GM18858 (cell line): ENCODE measurements at regions not wholly inside any gene's neighbourhood (a gene's known extent, or its start where the extent isn't known, plus 50 kb on each side); places are given as distances from the start of the nearest gene placed in this dataset.

Source experiments
- ATAC-seq: cut with Tn5 transposase; IDR thresholded peaks from one replicate; pipeline ENCODE4 v1.9.1; 2021; ENCODE audit not compliant: unreplicated experiment

DNA sequence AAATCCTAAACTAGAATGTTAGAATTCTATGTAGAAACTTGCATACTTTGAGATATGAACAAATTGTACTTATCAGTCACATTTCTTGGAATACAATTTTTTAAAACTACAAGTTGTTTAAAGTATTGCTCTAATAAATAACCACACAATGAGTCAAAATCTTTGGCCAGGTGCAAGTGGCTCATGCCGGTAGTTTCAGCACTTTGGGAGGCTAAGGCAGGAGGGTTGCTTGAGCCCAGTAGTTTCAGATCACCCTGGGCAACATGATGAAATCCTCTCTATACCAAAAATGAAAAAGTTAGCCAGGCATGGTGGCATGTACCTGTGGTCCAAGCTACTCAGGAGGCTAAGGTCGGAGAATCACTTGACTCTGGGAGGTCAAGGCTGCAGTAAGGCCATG lies 257.8 kb downstream of the COX7C start:
- no peak for ATAC-seq

DNA sequence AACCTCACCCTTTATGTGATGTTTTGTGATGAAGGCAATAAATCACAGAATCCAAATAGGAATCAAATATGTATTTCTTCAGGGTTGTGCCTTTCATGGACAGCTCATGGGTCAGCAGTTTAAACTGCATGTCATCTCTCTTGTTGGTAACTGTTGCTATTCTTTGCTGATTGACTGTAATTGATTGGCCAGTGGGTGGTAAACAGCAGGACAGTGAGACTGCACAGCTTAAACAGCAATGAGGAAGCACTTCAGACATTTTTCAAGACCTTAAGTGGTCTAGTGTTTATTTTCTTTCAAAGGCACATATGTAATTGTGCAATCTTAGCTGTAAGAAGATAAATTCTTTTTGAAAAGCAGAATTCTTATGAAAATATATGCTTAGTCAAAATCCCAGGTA lies 260.5 kb downstream of the COX7C start:
- ATAC-seq: no peak

DNA sequence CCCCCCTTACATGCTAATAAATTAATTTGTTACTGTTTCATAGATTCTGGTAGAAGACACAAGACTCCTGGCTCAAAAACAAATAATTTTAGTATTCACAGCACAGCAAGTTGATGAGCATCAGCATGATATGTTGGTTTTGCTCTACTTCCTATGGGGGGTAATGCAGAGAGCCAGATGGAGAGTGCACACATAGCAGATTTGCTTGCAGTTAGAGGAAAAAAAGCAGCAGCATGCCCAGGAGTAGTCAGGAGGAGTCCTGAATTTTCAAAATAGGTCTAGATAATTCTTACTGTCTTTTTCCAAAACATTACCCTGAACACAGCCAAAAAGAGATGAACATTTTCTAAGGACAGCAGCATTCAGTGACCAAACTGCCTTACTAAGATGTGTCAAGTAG lies 261.3 kb downstream of the COX7C start:
- no peak for ATAC-seq

DNA sequence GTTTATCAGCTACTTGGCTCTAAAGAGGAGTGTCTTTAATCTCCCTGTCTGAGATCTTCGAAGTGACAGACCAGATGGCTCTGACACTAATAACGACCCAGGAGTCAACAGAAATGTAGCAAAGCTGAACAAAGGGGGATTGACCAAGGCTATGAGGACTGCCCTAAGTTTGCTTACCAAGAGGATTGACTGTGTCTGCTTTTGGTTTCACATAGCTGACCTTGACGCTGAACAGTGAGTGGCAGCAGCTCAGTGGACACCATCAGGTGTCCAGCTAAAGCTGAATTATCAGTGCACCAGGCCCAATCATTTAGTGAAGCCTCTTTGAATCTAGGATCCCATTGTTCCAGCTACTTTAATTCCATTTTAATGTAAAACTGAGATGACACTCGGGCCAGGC lies 262.6 kb downstream of the COX7C start:
- ATAC-seq: no peak

DNA sequence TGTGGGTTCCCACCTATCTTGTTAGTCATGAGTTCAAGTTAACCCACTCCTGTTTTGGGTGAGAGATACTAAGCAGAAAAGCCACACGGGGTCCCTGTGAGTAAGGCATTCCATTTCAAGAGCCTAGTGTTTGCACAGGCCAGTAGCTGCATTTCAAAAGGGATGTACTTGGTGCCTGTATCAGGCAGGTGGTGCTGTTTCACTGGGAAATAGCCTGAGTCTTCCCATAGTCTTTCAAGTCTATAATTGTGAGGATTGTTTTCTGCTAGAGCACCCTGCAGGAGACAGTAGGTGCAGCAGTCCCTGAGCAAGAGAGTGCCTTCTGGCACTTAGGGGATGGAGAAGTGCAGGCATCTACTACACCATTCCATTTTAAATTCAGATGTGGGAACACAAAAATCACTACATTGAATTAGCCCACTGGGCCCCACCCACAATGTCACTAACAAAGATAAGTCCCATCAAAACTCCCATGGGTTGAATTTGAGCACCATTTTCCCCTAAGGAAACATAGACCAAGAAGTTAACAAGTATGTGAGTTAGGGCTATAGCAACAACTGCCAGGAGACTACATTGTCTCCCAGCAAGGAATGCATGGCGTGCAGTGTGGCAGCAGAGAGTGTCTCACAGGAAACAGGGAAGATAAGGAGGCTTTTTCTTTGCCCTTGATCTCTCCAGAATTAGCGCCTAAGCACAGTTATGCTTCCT lies 263.2 kb downstream of the COX7C start:
- peak; percentile 84 for ATAC-seq

DNA sequence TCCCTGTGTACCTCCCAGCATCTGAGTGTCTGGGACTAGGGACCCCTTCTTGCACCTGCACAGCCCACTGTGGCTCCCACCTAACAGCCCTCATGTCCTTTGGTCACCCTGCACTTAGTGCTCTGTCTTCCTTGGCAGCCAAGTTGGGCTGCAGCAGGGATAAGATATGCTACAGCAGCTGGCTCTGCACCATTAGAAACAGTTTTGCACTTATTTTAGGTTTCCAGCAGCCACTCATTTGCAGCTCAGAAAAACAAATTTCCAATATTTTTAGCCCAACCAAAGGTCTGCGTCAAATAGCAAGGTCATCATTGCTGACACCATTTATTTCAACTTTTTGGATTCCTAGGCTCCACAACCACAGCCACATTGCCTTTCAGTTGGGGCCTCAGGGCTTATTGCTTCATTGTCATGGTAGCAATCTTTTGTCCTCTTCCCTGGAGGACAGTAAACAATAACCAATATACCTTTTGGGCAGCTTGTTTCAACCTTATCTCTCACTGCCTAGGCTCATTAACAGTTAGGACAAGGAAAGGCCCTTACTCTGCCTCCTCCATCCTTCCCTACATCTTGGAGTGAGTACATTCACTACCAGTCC lies 263.9 kb downstream of the COX7C start:
- ATAC-seq: no peak

DNA sequence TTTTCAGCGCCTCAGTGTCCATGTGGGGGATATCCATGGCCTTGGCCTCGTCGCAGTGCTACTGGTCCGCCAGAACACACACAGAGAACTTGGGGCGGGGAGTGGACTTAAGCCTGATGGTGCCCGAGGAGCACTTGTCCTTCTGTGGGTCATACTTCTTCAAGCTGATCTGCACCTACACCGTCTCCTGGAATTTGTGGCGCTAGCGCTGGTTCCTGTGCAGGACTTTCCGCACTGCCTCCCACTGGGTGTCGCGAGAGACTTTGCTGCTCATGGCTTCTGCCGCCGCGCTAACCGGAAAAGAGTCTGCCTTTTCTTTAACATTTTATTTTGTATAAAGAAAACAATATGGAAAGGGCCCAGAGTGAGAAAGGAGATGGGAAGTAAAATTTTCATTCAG lies 266.9 kb downstream of the COX7C start:
- ATAC-seq: no peak

DNA sequence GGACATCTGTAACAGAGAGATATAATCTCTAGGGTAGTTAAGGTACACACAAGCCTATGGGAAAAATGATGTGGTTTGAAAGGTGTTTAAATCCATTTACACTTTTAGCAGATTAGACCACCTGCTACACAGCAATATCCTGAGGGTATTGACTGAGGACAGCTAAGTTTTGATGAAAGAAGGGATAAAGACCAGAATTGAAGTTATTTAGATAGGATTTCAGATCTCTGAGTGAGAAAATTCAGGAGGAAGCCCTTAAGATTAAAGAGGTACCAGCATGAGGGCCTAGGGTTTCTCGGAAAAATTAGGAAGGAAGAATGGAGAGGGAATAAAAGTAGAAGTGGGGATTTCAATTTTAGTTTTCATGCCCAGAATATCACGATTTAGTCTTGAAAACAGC lies 267.3 kb downstream of the COX7C start:
- no peak for ATAC-seq

DNA sequence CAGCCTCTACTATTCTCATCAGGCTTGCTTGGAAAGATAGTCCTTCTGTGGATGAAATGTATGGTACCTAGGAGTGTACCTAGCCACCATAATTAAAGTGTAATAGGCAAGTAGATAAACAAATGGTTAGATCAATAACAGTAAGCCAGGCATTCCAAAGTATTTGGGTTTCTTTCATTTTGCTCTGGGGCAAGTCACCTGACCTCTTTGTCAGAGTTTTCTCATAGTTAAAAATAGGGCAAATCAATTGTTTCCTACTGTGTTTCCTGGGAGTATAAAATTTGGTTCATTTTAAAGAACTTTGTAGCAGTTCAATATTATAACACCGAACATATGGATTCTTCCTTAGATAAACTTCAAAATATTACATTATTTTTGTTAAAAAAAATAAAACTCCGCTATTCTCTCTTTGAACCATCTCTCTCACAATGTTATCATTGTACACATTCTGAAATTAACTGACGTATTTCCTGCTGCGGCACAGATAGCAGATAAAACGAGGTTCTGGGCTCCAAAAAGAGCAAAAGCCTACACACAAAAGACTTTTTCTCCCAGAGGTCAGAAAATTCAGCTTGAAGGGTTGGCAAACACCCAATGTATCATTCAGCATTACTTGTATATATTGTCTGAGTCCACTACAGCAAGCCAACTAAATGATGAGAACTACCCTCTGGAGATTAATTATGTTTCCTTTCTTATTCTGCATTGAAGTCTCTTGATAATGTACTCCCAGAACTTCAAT lies 267.9 kb downstream of the COX7C start:
- no peak for ATAC-seq

DNA sequence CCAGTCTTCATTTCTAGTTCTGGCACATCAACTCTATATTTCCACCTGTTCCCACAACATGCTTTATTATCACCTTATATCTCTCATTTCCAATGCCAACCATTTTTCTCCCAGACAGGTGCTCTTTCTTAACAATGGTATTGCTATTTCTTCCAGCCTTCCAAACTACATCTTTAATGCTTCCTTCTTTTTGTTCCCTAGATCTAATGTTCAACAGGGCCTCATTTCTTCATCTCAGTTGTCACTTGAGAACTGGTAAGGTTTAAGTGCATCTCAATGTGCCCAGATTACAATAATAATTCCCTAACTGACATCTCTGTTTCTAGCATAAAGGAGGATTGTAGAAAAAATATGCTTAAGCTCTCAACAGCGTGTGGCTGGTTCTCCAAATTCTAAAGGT lies 272.6 kb downstream of the COX7C start:
- no peak for ATAC-seq

DNA sequence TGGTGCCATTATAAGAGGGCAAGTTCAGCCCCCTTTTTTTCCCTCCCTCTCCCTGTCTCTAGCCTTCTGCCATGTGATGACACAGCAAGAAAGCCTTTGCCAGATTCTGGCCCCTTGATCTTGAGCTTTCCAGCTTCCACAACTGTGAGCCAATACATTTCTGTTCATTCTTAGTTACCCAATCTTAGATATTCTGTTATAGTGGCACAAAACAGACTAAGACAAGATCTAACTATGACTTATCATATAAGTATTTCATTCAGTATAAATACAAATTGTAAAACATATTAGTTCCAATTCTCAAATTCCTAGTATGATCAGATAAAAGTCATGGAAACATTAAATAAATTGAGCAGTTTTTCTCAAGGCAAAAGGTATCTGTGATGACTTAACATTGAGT lies 276.3 kb downstream of the COX7C start:
- ATAC-seq: no peak

DNA sequence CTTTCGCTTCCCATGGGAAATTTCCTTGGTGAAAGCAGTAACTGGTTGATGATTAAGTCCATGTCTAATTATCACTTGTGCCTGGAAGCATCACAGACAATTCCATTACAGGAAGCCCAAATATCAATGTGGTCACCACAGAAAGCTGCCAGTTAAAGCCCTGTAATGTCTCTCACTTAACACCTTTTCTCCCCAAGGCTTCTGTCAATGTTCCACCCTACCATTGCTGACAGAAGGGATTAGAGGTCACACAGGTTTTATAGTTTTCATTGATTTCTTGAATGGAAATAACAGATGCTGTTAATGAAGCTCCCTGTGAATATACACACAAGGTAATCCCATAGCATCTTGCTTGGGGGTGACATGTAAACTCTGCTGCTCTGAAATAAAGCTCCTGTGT lies 279.2 kb downstream of the COX7C start:
- ATAC-seq: no peak

DNA sequence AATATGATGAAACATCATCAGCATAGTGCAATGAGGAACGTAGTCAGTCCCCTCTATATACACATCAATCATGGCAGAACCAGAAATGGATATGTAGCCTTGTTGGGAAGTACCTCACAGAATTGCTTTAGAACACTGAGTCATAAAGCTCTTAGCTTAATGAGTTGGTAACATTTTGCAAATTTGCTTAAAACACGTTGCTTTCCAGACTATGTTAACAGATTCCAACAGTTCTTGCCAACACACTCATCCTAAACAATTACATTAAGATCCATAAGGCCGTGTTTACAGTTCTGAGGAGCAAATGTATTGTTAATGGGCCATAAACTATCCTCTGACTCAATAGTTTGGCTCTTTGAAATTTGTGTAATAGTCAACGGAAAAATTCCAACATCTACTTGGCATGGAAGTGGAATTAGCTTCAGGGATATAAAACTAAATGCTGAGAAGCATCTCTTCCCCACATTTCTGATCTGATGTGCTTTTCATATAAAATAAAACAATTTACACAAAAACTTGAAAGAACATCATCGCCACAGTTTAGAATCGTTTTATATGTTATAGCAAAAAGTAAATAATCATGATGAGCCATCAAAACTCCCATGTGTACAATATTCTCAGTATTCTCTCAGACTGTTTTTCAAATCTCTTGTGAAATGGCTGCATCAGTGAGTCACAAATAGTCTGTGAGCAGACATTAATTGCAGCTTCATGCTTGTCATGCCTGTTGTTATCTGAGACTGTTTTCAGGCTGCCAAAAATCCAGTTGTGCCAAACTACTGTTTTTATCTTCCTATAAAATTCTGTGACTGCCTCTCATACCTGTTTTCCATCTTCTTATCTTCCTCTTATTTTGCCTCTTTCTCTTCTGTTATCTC lies 291.9 kb downstream of the COX7C start:
- no peak for ATAC-seq

DNA sequence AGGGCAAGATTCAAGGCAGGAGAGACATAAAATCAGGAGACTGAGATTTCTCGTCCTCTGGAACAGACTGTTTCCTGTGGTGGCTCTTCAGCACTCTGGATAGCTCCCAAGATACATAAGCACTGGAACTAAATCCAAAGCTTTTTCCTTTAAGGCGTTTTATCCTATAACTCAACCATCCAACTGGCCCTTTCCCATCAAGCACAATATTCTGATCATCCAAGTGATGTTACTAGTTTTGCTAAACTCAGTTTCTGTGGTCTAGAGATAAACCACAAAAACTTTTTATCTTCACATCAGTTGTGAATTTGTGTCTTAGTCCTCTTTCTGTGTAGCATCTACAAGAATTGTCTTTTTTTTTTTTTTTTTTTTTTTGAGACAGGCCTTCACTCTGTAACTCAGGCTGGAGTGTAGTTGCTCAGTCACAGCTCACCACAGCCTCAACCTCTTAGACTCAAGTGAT lies 299.4 kb downstream of the COX7C start:
- ATAC-seq: no peak

DNA sequence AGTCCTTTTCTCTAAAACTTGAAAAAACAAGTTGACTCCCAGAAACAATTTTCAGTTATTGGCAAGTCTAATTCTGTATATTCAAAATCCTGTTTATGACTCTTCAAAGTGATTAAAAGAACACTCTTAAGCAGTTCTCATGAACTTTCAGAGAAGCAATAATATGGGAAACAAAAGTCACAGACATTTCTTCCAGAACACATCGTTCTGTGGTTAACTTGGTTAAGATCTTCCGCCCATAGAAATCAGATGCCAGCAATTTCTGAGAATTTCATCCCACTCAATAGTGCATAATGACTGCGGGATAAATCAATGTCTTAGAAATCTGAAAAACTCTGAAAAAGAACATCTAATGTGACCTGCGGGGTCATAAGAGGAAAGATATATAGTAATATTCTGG lies 300.5 kb downstream of the COX7C start:
- ATAC-seq: no peak

DNA sequence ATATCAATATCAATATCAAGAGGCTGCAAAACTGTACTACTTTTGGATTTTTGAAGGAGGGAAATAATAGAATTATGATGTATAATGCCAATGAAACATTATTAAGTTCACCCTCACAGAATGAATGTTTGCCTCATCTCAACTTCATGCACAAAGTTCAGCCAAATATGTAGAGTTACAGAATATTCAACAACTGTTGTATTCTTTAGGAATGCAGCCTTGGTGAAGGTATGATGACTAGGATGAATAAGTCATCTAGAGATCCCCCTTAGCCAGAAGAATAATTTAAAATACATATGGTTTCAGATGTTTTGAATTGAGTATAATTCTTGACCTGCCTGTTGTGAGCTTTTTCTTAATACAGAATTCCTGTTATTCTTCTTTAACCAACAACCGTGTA lies 308.3 kb downstream of the COX7C start:
- no peak for ATAC-seq

DNA sequence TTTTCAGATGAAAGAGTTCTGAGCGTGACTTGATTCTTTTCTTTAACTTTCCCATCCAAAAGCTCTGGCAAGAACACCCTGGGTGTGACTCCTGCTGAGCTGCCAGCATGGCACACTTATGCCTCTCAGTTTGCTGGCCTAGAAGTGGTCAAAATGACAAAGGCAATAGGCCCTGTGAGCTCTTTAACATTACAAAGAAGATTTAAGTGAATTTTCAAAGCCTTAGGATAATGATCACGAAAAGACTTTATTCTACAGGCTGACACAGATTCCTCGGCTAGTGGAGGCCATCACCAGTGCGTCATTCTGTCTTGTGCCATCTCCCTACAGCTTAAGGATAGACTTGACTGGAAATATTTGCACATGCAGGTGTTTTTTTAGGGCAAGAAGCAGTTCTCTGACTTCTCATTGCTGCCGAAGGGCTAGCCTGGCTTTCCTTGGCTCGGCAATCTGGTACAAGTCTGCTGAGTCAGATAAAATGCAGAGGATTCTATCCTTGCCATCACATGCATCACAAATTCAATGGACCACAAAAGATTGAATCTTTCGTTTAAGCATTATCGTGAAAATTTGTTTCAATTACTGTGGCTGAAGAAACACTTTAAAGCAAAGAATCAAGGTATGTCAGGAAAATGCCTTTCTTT lies 311.5 kb downstream of the COX7C start:
- ATAC-seq: no peak

DNA sequence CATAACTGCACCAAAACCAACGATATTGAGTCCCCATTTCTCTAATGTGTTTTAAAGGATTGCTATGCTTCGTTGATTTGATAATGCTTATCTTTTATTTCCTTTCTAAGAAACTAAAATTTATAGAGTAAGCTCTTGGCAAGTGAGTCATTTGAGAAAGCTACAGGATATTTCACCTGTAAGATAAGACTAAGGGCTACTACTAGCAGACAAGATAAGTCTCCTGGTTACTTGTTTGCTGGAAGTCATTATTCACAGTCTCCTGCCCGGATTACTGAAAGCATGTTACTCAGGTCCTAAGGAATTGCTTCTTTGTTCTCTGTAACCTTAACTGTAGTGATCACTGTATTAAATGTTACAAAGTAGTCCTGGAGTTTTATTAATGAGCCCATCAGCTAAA lies 315.9 kb upstream of the RASA1 start:
- ATAC-seq: no peak

DNA sequence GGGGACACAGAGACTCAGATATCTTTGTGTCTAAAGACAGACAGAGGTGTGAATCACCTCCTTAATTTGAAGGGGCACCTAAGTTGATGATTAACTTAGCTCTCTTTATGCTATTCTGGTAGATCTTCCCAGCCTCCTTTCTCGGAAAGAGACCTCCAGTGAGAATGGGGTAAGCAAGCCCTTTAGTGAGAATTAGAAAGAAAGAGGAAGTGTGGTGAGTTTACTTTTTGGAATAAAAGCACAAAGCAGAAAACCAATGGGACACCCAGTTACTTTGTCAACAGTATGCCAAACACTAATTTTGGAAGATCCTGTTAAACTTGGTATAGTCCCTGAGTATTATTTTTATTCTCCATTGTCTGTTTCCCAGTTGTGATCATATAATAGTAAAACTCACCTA lies 302.8 kb upstream of the RASA1 start:
- no peak for ATAC-seq

DNA sequence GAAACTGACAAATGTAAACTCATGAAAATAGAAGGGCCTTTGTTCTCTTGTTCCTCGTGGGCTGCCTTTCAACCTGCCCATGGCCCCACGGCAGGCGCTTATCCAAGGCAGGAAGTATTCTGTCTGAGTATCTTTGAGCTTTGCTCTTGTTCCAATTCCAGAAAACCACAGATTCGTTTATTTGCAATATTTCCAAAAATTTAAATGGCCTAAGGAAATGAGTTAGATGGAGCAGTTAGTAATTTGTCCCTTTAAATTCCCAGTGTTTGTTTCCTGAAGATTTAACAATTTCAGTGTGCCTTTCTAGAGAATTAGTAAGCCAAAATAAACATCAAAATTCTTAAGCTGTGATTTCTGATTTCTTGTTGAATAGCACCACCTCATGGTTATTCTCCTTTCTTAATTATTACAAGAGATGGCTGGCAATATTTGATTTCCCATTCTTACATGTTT lies 299.4 kb upstream of the RASA1 start:
- ATAC-seq: no peak

DNA sequence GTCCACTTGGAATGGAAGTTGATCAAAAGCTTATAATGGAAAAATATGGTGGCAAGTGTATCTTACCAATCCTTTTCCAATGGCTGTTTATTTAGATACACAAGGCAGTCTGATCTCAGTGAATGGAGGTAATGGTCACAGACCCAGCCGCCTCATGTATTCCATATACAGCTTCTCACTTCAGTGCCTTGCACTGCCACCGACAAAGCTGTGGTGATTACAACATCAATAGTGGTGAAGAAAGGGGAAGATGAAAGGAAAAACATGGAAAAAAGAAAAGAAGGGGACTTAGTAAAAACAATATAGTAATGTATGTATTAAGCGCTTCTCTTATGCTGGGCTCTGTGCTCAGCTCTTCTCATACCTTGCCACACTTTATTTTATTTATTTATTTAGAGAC lies 297.3 kb upstream of the RASA1 start:
- no peak for ATAC-seq
